ENCODE measurements at regions not wholly inside any gene's neighbourhood (a gene's known extent, or its start where the extent isn't known, plus 50 kb on each side); places are given as distances from the start of the nearest gene placed in this dataset.

DNA sequence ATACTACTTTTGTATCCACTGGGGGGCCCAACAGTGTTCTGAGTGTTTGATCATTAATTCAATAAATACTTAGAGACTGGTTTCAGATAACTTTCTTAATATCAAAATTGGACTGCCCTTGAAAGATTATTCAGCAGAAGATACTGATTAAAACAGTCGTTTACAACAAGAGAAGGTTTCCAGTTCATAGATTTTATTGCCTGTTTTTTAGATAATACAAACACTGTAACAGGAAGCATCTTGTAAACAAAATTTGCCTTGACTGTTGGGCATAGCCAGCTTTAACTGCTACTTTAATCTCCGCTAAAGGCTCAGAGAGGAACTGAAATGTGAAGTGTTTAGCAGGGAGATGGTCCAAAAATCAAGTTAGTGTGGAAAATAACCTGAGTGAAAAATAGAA lies 1168.7 kb upstream of the NUDT12 start:
- TF ChIP-seq CTCF (IDR thresholded peaks at IDR 0.05) (no peak), POLR2A (IDR thresholded peaks at IDR 0.05) (no peak), POLR2AphosphoS5 (IDR thresholded peaks at IDR 0.05) (no peak)
